Peyer's patch (tissue), 4 donors: ENCODE measurements at regions not wholly inside any gene's neighbourhood (a gene's known extent, or its start where the extent isn't known, plus 50 kb on each side); places are given as distances from the start of the nearest gene placed in this dataset.

Experiments used
- DNase-seq, 3 donors: peaks; one replicate each; pipeline ENCODE4 v3.0.0-alpha.2; 2017 to 2019
- H3K27ac ChIP-seq, 4 donors: fragments of 200-600 bp; sonication (generic); one replicate each; pipeline ENCODE4 v1.5.1; 2016 to 2019
- H3K27me3 ChIP-seq, 2 donors: fragments of 200-600 bp; sonication (generic); one replicate each; pipeline ENCODE4 v1.5.1; 2019
- H3K36me3 ChIP-seq, 3 donors: fragments of 200-600 bp; sonication (generic); one replicate each; pipeline ENCODE4 v1.5.1; 2016 to 2019
- H3K4me1 ChIP-seq, 4 donors: fragments of 200-600 bp; sonication (generic); one replicate each; pipeline ENCODE4 v1.5.1; 2016 to 2019
- H3K4me3 ChIP-seq, 4 donors: fragments of 200-600 bp; sonication (generic); 1 replicate in 3 of 4; 2 replicates in 1 of 4; pipeline ENCODE4 v1.5.1; 2016 to 2019; ENCODE audit warnings: mild to moderate bottlenecking in 1 of 4
- H3K9me3 ChIP-seq, 4 donors: fragments of 200-600 bp; sonication (generic); one replicate each; pipeline ENCODE4 v1.5.1; 2016 to 2019; ENCODE audit warnings: mild to moderate bottlenecking in 1 of 4
- CTCF ChIP-seq, 6 experiments: fragments of 450-650 bp in 4 of 6; fragments of 200-600 bp in 2 of 6; sonication (generic) in 1 of 6; IDR thresholded peaks; one replicate each; pipeline ENCODE4 v1.5.1; 2017 to 2019; ENCODE audit warnings: antibody characterized with exemption in 6 of 6, mild to moderate bottlenecking in 3 of 6, moderate library complexity in 1 of 6
- POLR2A ChIP-seq, 2 donors: fragments of 450-650 bp; IDR thresholded peaks; one replicate each; pipeline ENCODE4 v1.5.1; 2017; ENCODE audit warnings: antibody characterized with exemption in 2 of 2, mild to moderate bottlenecking in 2 of 2, moderate library complexity in 2 of 2

- DNase-seq, result peak in 1 of 3 donors; percentile 28
- no peaks in the 10 kb centered on the region for H3K9me3 ChIP-seq
- TF ChIP-seq CTCF (IDR thresholded peaks at IDR 0.05) (no peak), POLR2A (IDR thresholded peaks at IDR 0.05) (no peak)
- H3K4me1 ChIP-seq, result no peaks in the 10 kb centered on the region
- no peak overlapping the region for H3K4me3 ChIP-seq
- H3K27ac ChIP-seq, result no peak overlapping the region
- H3K36me3 ChIP-seq, result no peaks in the 10 kb centered on the region
- no peaks in the 10 kb centered on the region for H3K27me3 ChIP-seq
Measured at GRCh38 chr22:48863965-48864528, 963.6 kb downstream of the BRD1 start.

DNA sequence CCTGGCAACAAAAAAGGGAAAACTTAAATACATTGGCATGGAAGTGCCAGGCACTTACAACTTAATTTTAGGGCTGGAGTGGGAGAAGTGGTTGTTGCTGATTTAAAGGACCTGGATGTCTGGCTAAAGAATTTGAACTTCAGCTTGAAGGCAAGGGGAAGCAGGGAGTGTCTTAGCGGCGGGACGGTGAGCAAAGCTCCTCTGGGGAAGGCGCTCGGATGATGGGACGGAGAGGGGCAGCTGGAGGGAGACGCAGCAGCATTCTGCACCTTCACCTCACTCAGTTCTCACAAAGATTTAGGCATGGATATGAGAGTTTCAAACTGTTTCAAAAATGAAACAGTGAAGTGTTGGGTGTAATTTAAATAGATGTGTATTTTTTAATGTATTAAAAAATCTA, 967.1 kb downstream of the BRD1 start:
- H3K4me1 ChIP-seq, result no peaks in the 10 kb centered on the region
- no peaks in the 10 kb centered on the region for H3K36me3 ChIP-seq
- no peaks in the 10 kb centered on the region for H3K9me3 ChIP-seq
- no peak overlapping the region for H3K27ac ChIP-seq
- H3K27me3 ChIP-seq, result no peaks in the 10 kb centered on the region
- DNase-seq, result no peak
- H3K4me3 ChIP-seq, result no peak overlapping the region
- TF ChIP-seq POLR2A (IDR thresholded peaks at IDR 0.05), result no peak
- TF ChIP-seq CTCF (IDR thresholded peaks at IDR 0.05), result no peak

DNA sequence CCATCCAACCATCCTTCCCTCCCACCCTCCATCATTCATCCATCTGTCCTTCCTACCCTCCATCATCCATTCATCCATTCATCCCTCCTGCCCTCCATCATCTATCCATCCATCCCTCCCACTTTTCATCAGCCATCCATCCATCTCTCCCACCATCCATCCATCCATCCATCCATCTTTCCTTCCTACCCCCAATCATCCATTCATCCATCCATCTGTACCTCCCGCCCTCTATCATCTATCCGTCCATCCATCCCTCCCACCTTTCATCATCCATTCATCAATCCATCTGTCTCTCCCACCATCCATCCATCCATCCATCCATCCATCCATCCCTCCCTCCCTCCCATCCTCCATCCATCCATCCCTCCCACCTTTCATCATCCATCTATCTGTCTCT, 968.8 kb downstream of the BRD1 start:
- DNase-seq, result no peak
- TF ChIP-seq POLR2A (IDR thresholded peaks at IDR 0.05), result no peak
- TF ChIP-seq CTCF (IDR thresholded peaks at IDR 0.05), result no peak
- H3K4me3 ChIP-seq, result no peak overlapping the region
- no peak overlapping the region for H3K27ac ChIP-seq
- H3K9me3 ChIP-seq, result no peaks in the 10 kb centered on the region
- H3K36me3 ChIP-seq, result no peaks in the 10 kb centered on the region
- H3K4me1 ChIP-seq, result no peaks in the 10 kb centered on the region
- no peaks in the 10 kb centered on the region for H3K27me3 ChIP-seq

DNA sequence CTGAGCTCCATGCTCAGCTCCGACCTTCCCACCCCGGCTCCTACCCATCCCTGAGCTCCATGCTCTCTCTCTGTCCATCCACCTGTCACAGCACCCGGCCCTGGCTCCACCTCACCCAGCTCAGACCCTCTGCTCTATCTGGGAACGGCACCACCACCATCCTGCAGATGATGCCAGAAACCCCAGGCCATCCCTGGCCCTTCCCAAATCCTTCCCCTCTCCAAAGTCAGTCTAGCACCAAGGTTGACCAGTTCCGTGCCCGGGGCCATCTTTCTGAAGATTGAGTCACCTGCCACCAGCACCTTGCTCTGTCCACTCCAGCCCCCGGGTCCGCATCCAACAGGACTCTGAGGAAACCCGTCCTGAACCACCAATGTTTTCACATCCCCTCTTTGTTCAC, 969.6 kb downstream of the BRD1 start:
- no peaks in the 10 kb centered on the region for H3K9me3 ChIP-seq
- no peak overlapping the region for H3K27ac ChIP-seq
- peak in 2 of 3 donors; percentile 32 to 33 for DNase-seq
- no peaks in the 10 kb centered on the region for H3K36me3 ChIP-seq
- no peaks in the 10 kb centered on the region for H3K27me3 ChIP-seq
- H3K4me1 ChIP-seq, result no peaks in the 10 kb centered on the region
- H3K4me3 ChIP-seq, result no peak overlapping the region
- TF ChIP-seq POLR2A (IDR thresholded peaks at IDR 0.05), result no peak
- no peak for TF ChIP-seq CTCF (IDR thresholded peaks at IDR 0.05)

GRCh38 chr22:48857202-48857805, 970.4 kb downstream of the BRD1 start:
- Histone ChIP-seq H3K27me3 (no peaks in the 10 kb centered on the region), H3K27ac (no peak overlapping the region), H3K4me1 (no peaks in the 10 kb centered on the region), H3K36me3 (no peaks in the 10 kb centered on the region), H3K4me3 (no peak overlapping the region), H3K9me3 (no peaks in the 10 kb centered on the region)
- DNase-seq, result peak in 1 of 3 donors; percentile 30
- TF ChIP-seq CTCF (IDR thresholded peaks at IDR 0.05) (no peak), POLR2A (IDR thresholded peaks at IDR 0.05) (no peak)

DNA sequence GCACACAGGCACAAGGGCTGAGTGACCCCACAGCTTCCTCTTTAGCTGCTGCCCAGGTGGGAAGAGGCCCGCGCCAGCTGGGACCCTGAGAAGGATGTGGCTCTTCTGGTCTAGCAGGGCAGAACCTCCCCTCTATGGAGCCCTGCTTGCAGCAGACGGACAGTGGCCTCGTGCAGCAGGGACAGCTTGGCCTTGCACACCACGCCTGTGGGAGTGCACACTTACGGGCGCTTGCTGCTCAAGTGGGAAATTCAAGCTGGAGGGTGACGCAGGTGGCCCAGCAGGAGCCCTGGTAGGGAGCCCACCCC, 971.4 kb downstream of the BRD1 start:
- Histone ChIP-seq H3K36me3 (no peaks in the 10 kb centered on the region), H3K4me3 (no peak overlapping the region), H3K27ac (no peak overlapping the region), H3K9me3 (no peaks in the 10 kb centered on the region), H3K27me3 (no peaks in the 10 kb centered on the region), H3K4me1 (no peaks in the 10 kb centered on the region)
- TF ChIP-seq CTCF (IDR thresholded peaks at IDR 0.05) (no peak), POLR2A (IDR thresholded peaks at IDR 0.05) (no peak)
- peak in 1 of 3 donors; percentile 22 for DNase-seq
